ENCODE measurements at regions not wholly inside any gene's neighbourhood (a gene's known extent, or its start where the extent isn't known, plus 50 kb on each side); places are given as distances from the start of the nearest gene placed in this dataset.

DNA sequence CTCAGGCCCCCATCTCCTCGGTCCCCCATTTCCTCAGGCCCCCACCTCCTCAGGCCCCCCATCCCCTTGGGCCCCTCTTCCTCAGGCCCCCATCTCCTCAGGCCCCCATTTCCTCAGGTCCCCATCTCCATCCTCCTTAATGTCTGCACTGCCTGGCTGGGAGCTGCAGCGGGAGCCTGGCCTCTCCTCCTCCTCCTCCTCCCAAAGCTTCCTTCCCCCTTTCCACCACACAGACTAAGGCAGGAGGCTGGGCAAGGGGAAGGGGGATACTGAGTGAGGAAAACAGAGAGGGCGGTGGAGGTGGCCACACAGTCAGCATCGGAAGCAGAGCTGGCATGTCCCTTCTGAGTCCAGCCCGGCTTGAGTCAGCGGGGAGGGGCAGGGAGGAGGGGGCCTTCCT, 122.6 kb upstream of the RPS6KA2 start:
- TF ChIP-seq POLR2AphosphoS5 (IDR thresholded peaks at IDR 0.05; ENCODE audit: low read depth, low read length) (no peak), SIN3A (IDR thresholded peaks at IDR 0.05; ENCODE audit: borderline replicate concordance, insufficient read depth, low read length) (no peak)
- TF ChIP-seq, protein P1, sequence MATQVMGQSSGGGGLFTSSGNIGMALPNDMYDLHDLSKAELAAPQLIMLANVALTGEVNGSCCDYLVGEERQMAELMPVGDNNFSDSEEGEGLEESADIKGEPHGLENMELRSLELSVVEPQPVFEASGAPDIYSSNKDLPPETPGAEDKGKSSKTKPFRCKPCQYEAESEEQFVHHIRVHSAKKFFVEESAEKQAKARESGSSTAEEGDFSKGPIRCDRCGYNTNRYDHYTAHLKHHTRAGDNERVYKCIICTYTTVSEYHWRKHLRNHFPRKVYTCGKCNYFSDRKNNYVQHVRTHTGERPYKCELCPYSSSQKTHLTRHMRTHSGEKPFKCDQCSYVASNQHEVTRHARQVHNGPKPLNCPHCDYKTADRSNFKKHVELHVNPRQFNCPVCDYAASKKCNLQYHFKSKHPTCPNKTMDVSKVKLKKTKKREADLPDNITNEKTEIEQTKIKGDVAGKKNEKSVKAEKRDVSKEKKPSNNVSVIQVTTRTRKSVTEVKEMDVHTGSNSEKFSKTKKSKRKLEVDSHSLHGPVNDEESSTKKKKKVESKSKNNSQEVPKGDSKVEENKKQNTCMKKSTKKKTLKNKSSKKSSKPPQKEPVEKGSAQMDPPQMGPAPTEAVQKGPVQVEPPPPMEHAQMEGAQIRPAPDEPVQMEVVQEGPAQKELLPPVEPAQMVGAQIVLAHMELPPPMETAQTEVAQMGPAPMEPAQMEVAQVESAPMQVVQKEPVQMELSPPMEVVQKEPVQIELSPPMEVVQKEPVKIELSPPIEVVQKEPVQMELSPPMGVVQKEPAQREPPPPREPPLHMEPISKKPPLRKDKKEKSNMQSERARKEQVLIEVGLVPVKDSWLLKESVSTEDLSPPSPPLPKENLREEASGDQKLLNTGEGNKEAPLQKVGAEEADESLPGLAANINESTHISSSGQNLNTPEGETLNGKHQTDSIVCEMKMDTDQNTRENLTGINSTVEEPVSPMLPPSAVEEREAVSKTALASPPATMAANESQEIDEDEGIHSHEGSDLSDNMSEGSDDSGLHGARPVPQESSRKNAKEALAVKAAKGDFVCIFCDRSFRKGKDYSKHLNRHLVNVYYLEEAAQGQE (IDR thresholded peaks at IDR 0.05; ENCODE audit: insufficient read depth in 1 of 2, low read depth in 2 of 2, low read length in 2 of 2), result no peak

Data from PFSK-1 (cell line).